Omental fat pad (tissue), 3 donors: ENCODE measurements at regions not wholly inside any gene's neighbourhood (a gene's known extent, or its start where the extent isn't known, plus 50 kb on each side); places are given as distances from the start of the nearest gene placed in this dataset.
A peak's percentile ranks its signal among the peaks of the same experiment; 100 is the strongest.

ENCODE experiments used
- ATAC-seq: fragments of 150-250 bp; one replicate; pipeline ENCODE4 v1.9.1; 2016; ENCODE audit warnings: mild to moderate bottlenecking, moderate library complexity; ENCODE audit not compliant: low FRiP score
- DNase-seq: peaks from one replicate; pipeline ENCODE4 v3.0.0-alpha.2; 2019; ENCODE audit warnings: low spot score
- CTCF ChIP-seq, 3 donors: fragments of 450-650 bp; IDR thresholded peaks; one replicate each; pipeline ENCODE4 v1.5.1; 2016 to 2017; ENCODE audit warnings: antibody characterized with exemption in 3 of 3, mild to moderate bottlenecking in 3 of 3, moderate library complexity in 2 of 3

GRCh38 chr1:201715801-201716741 lies 112.9 kb upstream of the IPO9 start:
- ATAC-seq = no peak
- DNase-seq = no peak
- no peak for TF ChIP-seq CTCF (IDR thresholded peaks at IDR 0.05)

GRCh38 chr1:201716742-201717135 lies 112.2 kb upstream of the IPO9 start:
- no peak for TF ChIP-seq CTCF (IDR thresholded peaks at IDR 0.05)
- DNase-seq = no peak
- ATAC-seq = no peak

GRCh38 chr1:201717286-201717685 lies 111.7 kb upstream of the IPO9 start:
- ATAC-seq = no peak
- TF ChIP-seq CTCF (IDR thresholded peaks at IDR 0.05) = no peak
- DNase-seq = no peak

- DNase-seq (no peak), ATAC-seq (no peak)
- no peak for TF ChIP-seq CTCF (IDR thresholded peaks at IDR 0.05)
Measured at GRCh38 chr1:201718346-201719202, 110.4 kb upstream of the IPO9 start.

- DNase-seq (no peak), ATAC-seq (peak; percentile 38)
- TF ChIP-seq CTCF (IDR thresholded peaks at IDR 0.05) = no peak
Measured at GRCh38 chr1:201719812-201720521, 109.0 kb upstream of the IPO9 start.

- no peak for ATAC-seq
- TF ChIP-seq CTCF (IDR thresholded peaks at IDR 0.05) = no peak
- no peak for DNase-seq
Measured at GRCh38 chr1:201720522-201720844, 108.5 kb upstream of the IPO9 start.
